SH-SY5Y (cell line): ENCODE measurements at regions not wholly inside any gene's neighbourhood (a gene's known extent, or its start where the extent isn't known, plus 50 kb on each side); places are given as distances from the start of the nearest gene placed in this dataset.

Experiments
- GATA2 ChIP-seq: IDR thresholded peaks from 2 replicates; pipeline ENCODE4 v1.6.1; 2011; ENCODE audit warnings: mild to moderate bottlenecking, low read depth, low read length
- GATA3 ChIP-seq: IDR thresholded peaks from 2 replicates; pipeline ENCODE4 v1.6.1; 2011; ENCODE audit warnings: low read depth, mild to moderate bottlenecking, low read length, moderate library complexity

DNA sequence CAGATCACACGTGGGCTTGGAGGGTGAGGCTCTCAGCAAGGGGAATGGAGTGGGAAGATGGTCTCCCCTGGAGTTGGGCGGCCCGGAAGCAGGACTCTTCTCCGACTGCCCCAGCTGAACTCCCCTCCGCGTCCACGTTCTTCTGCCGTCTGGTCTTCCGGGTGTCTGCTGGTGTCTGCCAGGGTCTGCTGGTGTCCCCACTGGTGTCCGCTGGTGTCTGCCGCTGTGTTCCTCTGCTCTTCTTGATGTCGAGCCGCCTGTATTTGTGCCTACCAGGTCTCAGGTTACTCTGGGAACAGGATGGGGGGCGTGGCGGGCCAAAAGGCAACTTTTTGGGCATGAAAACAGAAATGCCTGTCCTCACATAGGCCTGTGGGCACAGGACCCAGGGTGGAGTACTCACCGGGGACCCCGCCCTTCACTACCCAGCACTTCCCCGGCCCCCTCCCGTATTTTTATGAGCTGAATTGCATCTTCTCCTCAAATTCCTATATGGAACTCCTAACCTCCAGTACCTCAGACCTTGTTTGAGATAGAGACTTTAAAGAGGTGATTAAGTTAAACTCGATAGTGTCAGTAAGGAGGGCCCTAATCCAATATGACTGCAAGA lies 675.4 kb downstream of the SEMA5A start:
- no peak for TF ChIP-seq GATA2
- no peak for TF ChIP-seq GATA3
